ENCODE measurements at regions not wholly inside any gene's neighbourhood (a gene's known extent, or its start where the extent isn't known, plus 50 kb on each side); places are given as distances from the start of the nearest gene placed in this dataset.

GRCh38 chrX:115493015-115493414, 68.0 kb upstream of the PLS3 start:
- ChIA-PET CTCF (no interaction called here), POLR2A (no interaction called here)
- Histone ChIP-seq H3K9me3 (no peaks in the 10 kb centered on the region), H3K4me1 (ENCODE audit: control insufficient read depth in 1 of 2, extremely low read depth in 1 of 2, insufficient read depth in 2 of 2, low read length in 2 of 2) (no peaks in the 10 kb centered on the region), H3K4me3 (ENCODE audit: control insufficient read depth in 1 of 2, extremely low read depth in 1 of 2, low read length in 1 of 2) (no peak overlapping the region), H3K27me3 (replicated peaks in 1 of 2; ENCODE audit: control insufficient read depth in 2 of 2, extremely low read depth in 1 of 2, insufficient read depth in 2 of 2, low read length in 1 of 2) (no peaks in the 10 kb centered on the region), H3K36me3 (ENCODE audit: control insufficient read depth in 2 of 2, extremely low read depth in 1 of 2, insufficient read depth in 1 of 2, low read length in 1 of 2) (no peaks in the 10 kb centered on the region), H3K27ac (ENCODE audit: low read length) (no peak overlapping the region)
- H3K4me3 Mint-ChIP-seq: no peak overlapping the region
- no peaks in the 10 kb centered on the region for H3K4me1 Mint-ChIP-seq
- DNase-seq (no peak), ATAC-seq (replicated peaks in 1 of 4) (no peak)
- H3K27me3 Mint-ChIP-seq: peaks cover 0 to 18% of the 10 kb centered on the region in 2 donors
- no peaks in the 10 kb centered on the region for H3K9me3 Mint-ChIP-seq
- no CpG with 5 or more reads among the region's 1 CpG for WGBS (ENCODE audit: insufficient coverage)
- H3K27ac Mint-ChIP-seq: no peak overlapping the region
- no peaks in the 10 kb centered on the region for H3K36me3 Mint-ChIP-seq

- Mint-ChIP-seq H3K36me3 (no peaks in the 10 kb centered on the region), H3K27ac (no peak overlapping the region), H3K4me3 (no peak overlapping the region), H3K4me1 (no peaks in the 10 kb centered on the region), H3K9me3 (no peaks in the 10 kb centered on the region), H3K27me3 (peaks cover 0 to 18% of the 10 kb centered on the region in 2 donors)
- no CpG with 5 or more reads among the region's 3 CpGs for WGBS (ENCODE audit: insufficient coverage)
- H3K36me3 ChIP-seq (ENCODE audit: control insufficient read depth in 2 of 2, extremely low read depth in 1 of 2, insufficient read depth in 1 of 2, low read length in 1 of 2): no peaks in the 10 kb centered on the region
- H3K9me3 ChIP-seq: no peaks in the 10 kb centered on the region
- ATAC-seq (replicated peaks in 1 of 4): no peak
- ChIA-PET POLR2A (no interaction called here), CTCF (no interaction called here)
- no peaks in the 10 kb centered on the region for H3K27me3 ChIP-seq (replicated peaks in 1 of 2; ENCODE audit: control insufficient read depth in 2 of 2, extremely low read depth in 1 of 2, insufficient read depth in 2 of 2, low read length in 1 of 2)
- H3K4me3 ChIP-seq (ENCODE audit: control insufficient read depth in 1 of 2, extremely low read depth in 1 of 2, low read length in 1 of 2): no peak overlapping the region
- no peaks in the 10 kb centered on the region for H3K4me1 ChIP-seq (ENCODE audit: control insufficient read depth in 1 of 2, extremely low read depth in 1 of 2, insufficient read depth in 2 of 2, low read length in 2 of 2)
- no peak for DNase-seq
- no peak overlapping the region for H3K27ac ChIP-seq (ENCODE audit: low read length)
These were observed 66.8 kb upstream of the PLS3 start for GRCh38 chrX:115494161-115494560.

DNA sequence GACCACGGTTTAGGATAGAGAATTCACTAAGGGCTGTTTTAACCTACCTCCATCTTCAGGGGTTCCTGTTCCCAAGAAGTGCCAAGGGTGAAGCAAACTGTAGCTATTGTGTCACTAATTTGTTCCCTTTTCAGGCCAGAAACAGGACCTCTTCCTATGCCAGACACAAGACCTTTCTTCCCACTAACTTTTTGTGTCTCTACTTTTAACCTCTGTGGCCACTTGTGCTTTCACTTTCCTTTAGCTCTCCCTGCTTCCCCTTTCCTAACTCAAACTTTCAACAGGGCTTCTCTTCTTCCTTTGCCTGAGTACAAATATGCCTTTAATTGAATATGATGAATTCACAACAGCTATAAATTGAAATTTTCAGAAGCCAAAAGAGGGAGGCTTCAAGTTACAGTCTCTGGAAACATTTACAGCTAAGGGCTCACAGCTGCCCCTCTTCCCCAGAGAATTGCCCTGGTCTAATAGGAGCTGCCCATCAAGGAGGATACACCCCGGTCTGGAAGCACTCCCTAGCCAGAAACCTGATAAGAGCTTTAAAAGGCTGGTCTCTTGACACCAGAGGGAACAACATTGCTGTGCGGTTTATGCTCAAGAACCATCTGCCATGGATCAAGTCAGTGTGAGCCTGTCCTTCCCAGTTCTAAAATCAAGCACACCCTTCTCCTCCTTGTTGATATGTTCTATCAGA, 61.7 kb upstream of the PLS3 start:
- H3K36me3 ChIP-seq (ENCODE audit: control insufficient read depth in 2 of 2, extremely low read depth in 1 of 2, insufficient read depth in 1 of 2, low read length in 1 of 2): no peaks in the 10 kb centered on the region
- H3K9me3 ChIP-seq: no peaks in the 10 kb centered on the region
- H3K4me3 Mint-ChIP-seq: no peak overlapping the region
- no peaks in the 10 kb centered on the region for H3K4me1 Mint-ChIP-seq
- H3K27ac Mint-ChIP-seq: no peak overlapping the region
- H3K27me3 ChIP-seq (replicated peaks in 1 of 2; ENCODE audit: control insufficient read depth in 2 of 2, extremely low read depth in 1 of 2, insufficient read depth in 2 of 2, low read length in 1 of 2): no peaks in the 10 kb centered on the region
- H3K36me3 Mint-ChIP-seq: no peaks in the 10 kb centered on the region
- WGBS (ENCODE audit: insufficient coverage): 38% methylated on average over 1 of the region's 3 CpGs
- no peak overlapping the region for H3K4me3 ChIP-seq (ENCODE audit: control insufficient read depth in 1 of 2, extremely low read depth in 1 of 2, low read length in 1 of 2)
- peaks cover 0 to 4% of the 10 kb centered on the region in 2 donors for H3K27me3 Mint-ChIP-seq
- CTCF ChIA-PET: no interaction called here
- POLR2A ChIA-PET: no interaction called here
- no peak for ATAC-seq (replicated peaks in 1 of 4)
- H3K9me3 Mint-ChIP-seq: no peaks in the 10 kb centered on the region
- no peaks in the 10 kb centered on the region for H3K4me1 ChIP-seq (ENCODE audit: control insufficient read depth in 1 of 2, extremely low read depth in 1 of 2, insufficient read depth in 2 of 2, low read length in 2 of 2)
- DNase-seq: no peak
- H3K27ac ChIP-seq (ENCODE audit: low read length): no peak overlapping the region

- ChIA-PET CTCF (no interaction called here), POLR2A (no interaction called here)
- WGBS (ENCODE audit: insufficient coverage): no CpG with 5 or more reads among the region's 3 CpGs
- no peaks in the 10 kb centered on the region for H3K9me3 ChIP-seq
- no peaks in the 10 kb centered on the region for H3K27me3 ChIP-seq (replicated peaks in 1 of 2; ENCODE audit: control insufficient read depth in 2 of 2, extremely low read depth in 1 of 2, insufficient read depth in 2 of 2, low read length in 1 of 2)
- no peaks in the 10 kb centered on the region for H3K36me3 Mint-ChIP-seq
- peaks cover 0 to 7% of the 10 kb centered on the region in 2 donors for H3K27me3 Mint-ChIP-seq
- ATAC-seq (replicated peaks in 1 of 4): no peak
- no peaks in the 10 kb centered on the region for H3K4me1 ChIP-seq (ENCODE audit: control insufficient read depth in 1 of 2, extremely low read depth in 1 of 2, insufficient read depth in 2 of 2, low read length in 2 of 2)
- no peaks in the 10 kb centered on the region for H3K36me3 ChIP-seq (ENCODE audit: control insufficient read depth in 2 of 2, extremely low read depth in 1 of 2, insufficient read depth in 1 of 2, low read length in 1 of 2)
- no peak overlapping the region for H3K4me3 Mint-ChIP-seq
- no peak for DNase-seq
- no peaks in the 10 kb centered on the region for H3K9me3 Mint-ChIP-seq
- no peaks in the 10 kb centered on the region for H3K4me1 Mint-ChIP-seq
- H3K27ac Mint-ChIP-seq: no peak overlapping the region
- H3K27ac ChIP-seq (ENCODE audit: low read length): no peak overlapping the region
- no peak overlapping the region for H3K4me3 ChIP-seq (ENCODE audit: control insufficient read depth in 1 of 2, extremely low read depth in 1 of 2, low read length in 1 of 2)
These were observed 57.9 kb upstream of the PLS3 start for GRCh38 chrX:115503099-115503498.

GRCh38 chrX:115504167-115504566, 56.8 kb upstream of the PLS3 start:
- Histone ChIP-seq H3K4me1 (ENCODE audit: control insufficient read depth in 1 of 2, extremely low read depth in 1 of 2, insufficient read depth in 2 of 2, low read length in 2 of 2) (no peaks in the 10 kb centered on the region), H3K9me3 (no peaks in the 10 kb centered on the region), H3K36me3 (ENCODE audit: control insufficient read depth in 2 of 2, extremely low read depth in 1 of 2, insufficient read depth in 1 of 2, low read length in 1 of 2) (no peaks in the 10 kb centered on the region), H3K27me3 (replicated peaks in 1 of 2; ENCODE audit: control insufficient read depth in 2 of 2, extremely low read depth in 1 of 2, insufficient read depth in 2 of 2, low read length in 1 of 2) (no peaks in the 10 kb centered on the region), H3K4me3 (ENCODE audit: control insufficient read depth in 1 of 2, extremely low read depth in 1 of 2, low read length in 1 of 2) (no peak overlapping the region), H3K27ac (ENCODE audit: low read length) (no peak overlapping the region)
- Mint-ChIP-seq H3K36me3 (no peaks in the 10 kb centered on the region), H3K4me1 (no peaks in the 10 kb centered on the region), H3K4me3 (no peak overlapping the region), H3K27ac (no peak overlapping the region), H3K27me3 (peaks cover 0 to 7% of the 10 kb centered on the region in 2 donors), H3K9me3 (peaks cover 0 to 1% (median 0%) of the 10 kb centered on the region in 3 donors)
- DNase-seq (no peak), ATAC-seq (replicated peaks in 1 of 4) (no peak)
- no CpG with 5 or more reads among the region's 3 CpGs for WGBS (ENCODE audit: insufficient coverage)
- CTCF ChIA-PET: no interaction called here
- POLR2A ChIA-PET: interaction anchor here in 1 of 2 donors (0.5 kb wide), 1 partner anchor 1794 kb away, joined by 6 read pairs; no protein-coding TSS in a partner anchor

Data from T-cell (primary cell).